HG03039 (cell line): ENCODE measurements at regions not wholly inside any gene's neighbourhood (a gene's known extent, or its start where the extent isn't known, plus 50 kb on each side); places are given as distances from the start of the nearest gene placed in this dataset.
"Not testable (repeated sequence)": the region's sequence is repeated elsewhere in the genome, so short reads cannot be mapped to it uniquely, and the experiment has no call there.

ENCODE experiments used
- ATAC-seq: cut with Tn5 transposase; IDR thresholded peaks from one replicate; pipeline ENCODE4 v1.9.1; 2021; ENCODE audit warnings: mild to moderate bottlenecking, moderate library complexity; ENCODE audit not compliant: unreplicated experiment

GRCh38 chr10:33630761-33631160, 296.3 kb upstream of the NRP1 start:
- ATAC-seq, result no peak

DNA sequence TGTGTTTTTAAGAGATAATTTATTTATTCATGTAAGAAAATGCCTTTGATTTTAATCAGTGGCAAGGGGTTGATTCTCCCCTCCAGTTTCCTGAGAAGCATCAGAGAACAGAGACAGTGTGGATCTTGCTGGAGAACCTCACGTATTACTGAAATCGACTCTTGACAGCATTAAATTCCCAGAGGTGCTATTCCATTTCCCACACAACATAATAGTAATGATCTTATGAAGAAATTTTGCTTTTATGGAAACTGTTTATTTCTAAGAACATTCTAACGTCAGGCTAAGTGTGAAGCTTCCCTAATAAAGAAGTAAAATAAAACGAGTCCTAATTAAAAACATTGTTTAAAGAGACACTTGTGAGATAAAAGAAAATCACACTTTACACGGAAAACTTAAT, 293.1 kb upstream of the NRP1 start:
- ATAC-seq, result no peak

DNA sequence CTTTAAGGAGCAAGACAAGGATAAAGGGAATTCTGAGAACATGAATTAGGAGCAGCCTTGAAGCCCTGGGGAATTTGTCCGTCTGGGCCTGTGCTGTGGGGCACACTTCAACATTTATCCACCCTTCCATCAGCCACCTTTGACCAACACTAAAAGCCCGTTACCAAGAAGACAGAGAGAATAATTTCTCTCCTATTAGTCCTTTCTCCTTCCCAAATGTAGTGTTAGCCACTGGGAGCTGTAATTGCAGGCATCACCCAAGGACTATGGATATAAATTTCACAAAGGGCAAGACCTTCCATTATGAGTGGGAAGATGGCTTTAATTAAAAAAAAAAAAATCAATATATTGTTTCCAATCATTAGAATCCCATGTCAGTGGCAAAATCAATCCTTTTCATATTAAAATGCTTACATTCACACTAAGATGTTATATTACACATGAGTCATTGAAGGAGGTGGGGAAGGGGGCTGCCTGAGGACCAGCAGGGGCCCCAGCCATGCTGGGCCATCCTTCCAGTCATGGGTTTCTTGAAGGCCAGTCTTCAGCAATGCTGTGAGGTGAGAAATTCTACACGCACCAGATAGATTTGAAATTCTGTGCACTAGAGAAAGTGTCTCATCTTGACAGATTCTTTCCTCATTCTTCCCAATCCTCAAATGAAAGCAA, 292.5 kb upstream of the NRP1 start:
- no peak for ATAC-seq

DNA sequence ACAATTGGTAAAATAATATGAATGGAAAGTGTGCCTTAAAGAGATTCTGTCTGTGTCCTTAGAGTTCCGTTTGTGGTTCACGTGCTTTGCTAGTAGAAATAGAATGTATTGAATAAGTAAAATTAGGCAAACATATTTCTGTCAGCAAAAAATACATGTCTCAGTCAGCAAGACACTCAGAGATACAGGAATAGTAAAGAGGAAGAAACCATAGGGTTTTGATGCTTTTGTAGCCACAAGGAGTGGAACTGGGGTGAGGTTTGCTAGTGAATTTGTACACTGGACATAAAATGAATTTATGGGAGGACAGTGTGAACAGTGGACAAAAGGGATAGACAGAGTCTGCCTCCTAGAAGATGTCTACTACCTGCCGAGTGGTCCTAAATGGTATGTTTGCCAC, 289.2 kb upstream of the NRP1 start:
- no peak for ATAC-seq

DNA sequence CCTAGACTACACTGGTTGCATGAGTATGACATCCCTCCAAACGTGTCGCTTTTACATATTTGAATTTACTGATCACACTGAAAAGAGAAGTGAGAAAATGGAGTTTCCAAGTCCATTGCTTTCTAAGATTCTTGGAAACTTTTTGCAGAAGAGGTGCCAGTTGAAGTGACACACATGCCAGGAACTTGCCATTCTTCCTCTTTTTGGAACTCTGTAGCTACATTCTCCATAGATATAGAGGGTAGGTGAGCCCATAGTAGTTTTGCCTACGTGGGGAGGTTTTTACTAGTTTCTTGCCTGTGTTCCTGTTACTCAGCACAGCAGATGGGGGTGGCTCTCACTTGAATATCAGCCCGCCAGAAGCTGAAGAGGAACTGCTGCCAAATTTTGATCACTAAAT, 286.6 kb upstream of the NRP1 start:
- ATAC-seq, result no peak

GRCh38 chr10:33618196-33618595, 283.7 kb upstream of the NRP1 start:
- ATAC-seq, result no peak

DNA sequence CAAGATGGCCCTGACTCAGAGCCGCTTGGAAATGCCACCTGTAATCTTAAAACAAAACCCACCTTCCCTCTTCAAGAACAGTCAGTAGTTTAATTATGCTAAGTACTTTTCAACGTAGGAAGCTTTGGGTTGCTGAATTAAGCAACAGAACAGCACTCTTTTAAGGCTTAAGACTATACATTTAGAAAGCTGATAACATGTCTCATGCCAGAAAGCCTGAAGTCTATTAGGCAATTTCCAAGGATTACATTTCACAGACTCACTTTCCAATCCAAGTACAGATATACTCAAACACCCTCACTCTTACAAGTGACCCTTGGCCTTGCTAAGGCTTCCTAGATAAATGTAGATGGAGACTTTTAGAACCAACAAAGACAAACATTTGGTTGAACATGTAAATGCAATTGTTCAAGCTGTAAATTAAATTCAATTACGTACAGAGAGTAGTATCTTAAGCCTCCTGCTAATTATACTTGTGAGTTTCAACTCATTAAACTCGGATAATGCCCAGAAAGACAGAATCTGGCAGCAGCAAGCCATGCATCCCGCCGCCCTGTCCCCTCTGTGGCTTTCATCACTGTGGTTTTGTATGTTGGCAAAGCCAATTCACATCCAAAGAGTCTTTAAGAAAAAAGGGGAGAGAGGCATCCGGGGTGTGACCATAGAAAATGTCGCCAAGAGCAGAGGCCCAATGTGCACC, 283.1 kb upstream of the NRP1 start:
- no peak for ATAC-seq

DNA sequence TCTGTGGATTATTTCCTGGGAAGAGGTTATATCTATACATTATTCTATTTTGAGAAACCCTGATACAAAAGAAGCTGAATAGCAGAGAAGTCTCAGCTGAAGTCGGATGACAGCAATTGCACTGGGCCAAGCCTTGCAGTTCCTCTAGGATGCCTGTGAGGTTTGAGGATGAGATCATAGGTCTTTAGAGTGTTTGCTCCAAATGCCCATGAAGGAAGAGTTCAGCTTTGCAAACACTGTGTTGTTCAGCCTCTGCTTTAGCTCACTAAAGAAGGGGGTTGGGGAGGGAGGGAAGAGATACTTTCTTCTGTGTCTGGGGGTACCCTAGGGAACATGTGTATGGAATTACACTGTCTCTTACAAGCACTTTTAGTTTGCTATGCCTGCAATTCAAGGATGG, 282.5 kb upstream of the NRP1 start:
- no peak for ATAC-seq

DNA sequence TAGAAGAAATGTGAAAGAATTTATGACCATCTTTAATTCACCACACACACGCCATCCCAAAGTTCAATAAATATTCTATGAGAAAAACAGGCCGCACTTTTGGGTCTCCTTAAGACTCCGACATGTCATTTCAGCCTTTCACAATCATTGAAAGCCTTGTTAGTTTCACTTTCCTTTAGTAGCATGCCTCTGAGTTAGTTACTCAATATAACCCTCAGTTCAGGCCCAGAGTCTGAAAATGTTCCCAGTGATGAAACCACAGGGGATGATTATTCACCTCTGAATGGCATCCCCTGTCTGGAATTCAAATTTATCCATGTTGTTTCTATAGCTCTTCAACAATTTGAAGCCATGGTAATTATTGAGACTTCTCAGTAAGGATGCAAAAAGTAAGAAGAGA, 278.1 kb upstream of the NRP1 start:
- no peak for ATAC-seq

- no peak for ATAC-seq
Measured at GRCh38 chr10:33612116-33612515, 277.6 kb upstream of the NRP1 start.

DNA sequence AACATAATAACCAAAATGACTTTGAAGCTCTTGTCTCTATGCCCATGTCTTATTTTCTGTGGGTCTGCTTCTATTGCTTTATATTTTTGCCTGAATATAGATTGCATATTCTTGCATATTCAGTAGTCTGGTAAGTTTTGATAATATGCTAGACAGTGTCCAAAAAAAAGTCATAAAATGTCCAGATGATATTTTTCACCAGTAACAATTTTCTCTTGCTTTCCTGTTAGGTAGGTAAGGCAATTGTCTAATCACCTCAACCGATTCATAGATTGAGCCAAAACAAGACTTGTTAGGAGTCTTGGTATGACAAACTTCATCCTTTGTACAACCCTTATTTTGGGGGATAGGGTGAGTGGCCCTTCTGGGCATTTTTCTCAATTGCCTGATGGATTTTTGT, 277.0 kb upstream of the NRP1 start:
- ATAC-seq, result no peak

DNA sequence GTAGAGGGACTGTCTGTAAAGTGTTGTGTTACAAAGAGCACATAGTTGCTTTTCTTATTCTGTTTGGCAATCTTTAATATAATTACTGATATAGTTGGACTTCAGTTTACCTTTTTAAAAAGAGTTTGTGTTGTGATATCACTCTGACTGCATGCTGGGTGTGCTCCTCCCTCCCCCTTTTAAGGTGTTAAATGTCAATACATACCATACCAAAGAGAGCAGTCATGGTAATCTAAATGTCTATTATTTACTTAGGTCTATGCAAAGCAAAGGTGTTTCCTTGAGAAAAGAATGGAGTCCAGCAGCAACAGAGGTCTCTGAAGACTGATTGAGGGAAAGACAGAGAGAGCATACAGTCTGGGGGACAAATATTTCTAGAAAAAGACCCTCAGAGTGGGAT, 275.1 kb upstream of the NRP1 start:
- no peak for ATAC-seq

DNA sequence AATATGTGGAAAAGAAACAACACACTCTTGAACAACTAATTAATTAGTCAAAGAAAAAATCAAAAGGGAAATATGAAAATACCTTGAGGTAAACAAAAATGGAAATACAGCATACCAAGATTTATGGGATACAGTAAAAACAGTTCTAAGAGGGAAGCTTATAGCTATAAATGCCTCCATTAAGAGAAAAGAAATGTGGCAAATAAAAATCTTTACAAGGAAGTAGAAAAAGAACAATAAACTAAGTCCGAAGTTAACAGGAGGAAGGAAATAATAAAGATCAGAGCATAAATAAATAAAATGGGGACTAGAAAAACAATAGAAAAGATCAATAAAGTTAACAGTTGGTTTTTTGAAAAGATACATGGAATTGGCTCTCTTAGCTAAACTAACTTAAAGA, 267.8 kb upstream of the NRP1 start:
- no peak for ATAC-seq

DNA sequence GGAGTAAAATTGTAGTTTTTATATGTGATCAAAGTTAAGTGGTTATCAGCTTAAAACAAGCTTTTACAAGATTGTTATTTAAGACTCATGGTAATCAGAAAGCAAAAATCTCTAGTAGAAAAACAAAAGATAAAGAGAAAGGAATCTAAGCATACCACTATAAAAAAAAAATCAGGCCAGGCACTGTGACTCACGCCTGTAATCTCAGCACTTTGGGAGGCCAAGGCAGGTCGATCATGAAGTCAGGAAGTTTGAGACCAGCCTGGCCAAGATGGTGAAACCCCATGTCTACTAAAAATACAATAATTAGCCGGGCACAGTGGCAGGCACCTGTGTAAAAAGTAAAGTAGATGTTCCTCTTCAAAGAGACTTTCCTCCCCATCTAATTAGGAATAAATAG, 265.9 kb upstream of the NRP1 start:
- no peak for ATAC-seq

DNA sequence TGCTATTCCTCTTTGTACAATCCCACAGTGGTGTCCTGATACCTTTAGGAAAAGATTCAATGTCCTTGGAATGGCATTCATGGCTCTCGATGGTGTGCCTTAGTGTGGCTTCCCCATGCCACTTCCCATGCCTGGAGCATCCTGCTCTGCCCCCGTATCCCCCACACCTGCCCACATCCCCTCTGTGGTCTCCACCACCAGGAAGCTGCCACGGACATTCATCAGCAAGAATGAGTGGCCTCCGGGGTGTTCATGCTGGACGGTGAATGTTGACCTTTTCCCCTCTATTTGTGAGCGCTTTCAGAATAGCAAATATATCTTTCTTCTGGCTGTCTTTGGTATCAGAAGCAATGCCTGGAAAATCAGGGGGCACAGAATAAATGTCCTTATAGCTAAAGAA, 262.0 kb upstream of the NRP1 start:
- no peak for ATAC-seq

DNA sequence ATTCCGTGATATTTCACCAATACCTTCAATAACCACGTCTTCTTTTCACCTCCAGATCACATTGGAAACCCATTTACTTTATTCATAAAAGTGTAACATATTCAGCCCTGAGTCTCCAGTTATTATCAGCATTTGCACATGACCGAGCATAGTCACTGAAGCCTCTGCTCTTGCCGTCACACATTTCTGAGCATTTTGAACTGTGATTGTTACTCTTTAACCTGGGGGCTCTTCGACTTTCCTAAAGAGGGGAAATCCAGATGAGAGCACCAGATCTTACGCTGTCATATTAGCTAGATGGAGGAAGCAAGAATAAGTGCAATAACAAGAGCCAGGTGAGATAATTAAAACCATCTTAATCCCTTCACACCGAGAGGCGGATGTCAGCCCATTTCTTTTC, 260.0 kb upstream of the NRP1 start:
- no peak for ATAC-seq

GRCh38 chr10:33588974-33589600, 254.6 kb upstream of the NRP1 start:
- no peak for ATAC-seq

DNA sequence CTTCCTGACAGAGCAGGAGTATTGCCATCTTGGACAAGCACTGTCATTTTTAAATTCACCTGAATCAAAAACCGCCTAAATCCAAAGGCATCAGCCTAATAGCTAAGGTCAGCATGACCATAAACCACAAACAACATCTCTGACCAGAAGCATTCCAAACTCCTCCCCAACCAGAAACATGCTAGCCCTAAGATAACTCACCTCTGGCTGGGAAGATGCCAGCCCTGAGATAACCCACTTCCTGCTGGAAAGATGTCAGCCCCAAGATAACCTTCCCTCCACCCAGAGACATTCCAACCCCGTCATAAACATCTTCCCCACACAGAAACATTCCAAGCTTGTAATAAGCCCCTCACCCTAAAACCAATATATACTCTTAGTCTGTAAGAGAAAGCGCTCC, 250.1 kb upstream of the NRP1 start:
- not testable (repeated sequence) for ATAC-seq

- ATAC-seq, result no peak
Measured at GRCh38 chr10:33579996-33580395, 245.5 kb upstream of the NRP1 start.

GRCh38 chr10:33573606-33574005, 239.1 kb upstream of the NRP1 start:
- ATAC-seq, result no peak

DNA sequence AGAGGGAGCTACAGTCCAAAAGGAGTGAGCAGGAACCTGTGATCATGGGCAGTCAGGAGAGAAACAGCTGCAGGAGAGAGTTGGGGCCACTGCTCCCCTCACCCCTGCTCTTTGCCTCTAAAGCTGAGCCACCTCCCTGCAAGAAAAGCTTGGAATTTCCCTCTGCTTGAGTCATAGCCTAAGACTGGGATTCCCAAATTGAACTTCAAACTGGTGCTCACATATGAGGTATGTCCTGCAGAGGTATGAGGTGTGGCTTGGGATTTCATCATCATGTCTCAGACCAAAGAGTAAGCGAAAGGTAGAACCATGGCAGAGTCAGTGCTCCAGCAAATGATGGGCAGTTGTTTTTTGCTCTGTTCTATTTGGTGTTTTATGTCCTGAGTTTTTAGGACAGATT, 237.1 kb upstream of the NRP1 start:
- no peak for ATAC-seq

DNA sequence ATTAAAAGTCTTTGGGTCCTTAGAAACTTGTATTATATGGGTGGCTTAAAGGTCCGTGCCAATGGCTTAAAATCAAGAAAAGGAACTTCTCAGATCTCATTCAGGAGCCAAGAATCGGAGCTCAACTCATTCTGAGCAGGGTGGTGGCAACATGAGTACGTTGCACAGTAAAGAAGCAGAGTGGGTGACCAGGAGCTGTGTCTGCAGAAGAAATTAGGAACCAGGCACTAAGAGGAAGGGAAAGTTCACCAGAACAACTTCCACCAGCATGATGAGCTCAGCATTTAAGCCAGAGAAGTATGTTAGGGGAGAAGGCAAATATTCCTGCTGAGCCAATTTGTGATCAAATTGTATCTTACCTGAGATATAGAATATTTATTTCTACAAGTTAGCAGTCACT, 236.0 kb upstream of the NRP1 start:
- ATAC-seq, result no peak
